Activated CD4-positive, alpha-beta T cell treated with anti-CD3 and anti-CD28 coated beads, Interleukin-2, amount 10 ng/mL, durations not matched to agents 7 days and 5 days (primary cell): ENCODE measurements at regions not wholly inside any gene's neighbourhood (a gene's known extent, or its start where the extent isn't known, plus 50 kb on each side); places are given as distances from the start of the nearest gene placed in this dataset.
"Not testable (repeated sequence)": the region's sequence is repeated elsewhere in the genome, so short reads cannot be mapped to it uniquely, and the experiment has no call there.

ENCODE experiments used
- CTCF ChIA-PET: fragments of 350-600 bp; sonication (Branson Sonifier 250); formaldehyde crosslinking; loops from one replicate; lab custom pipeline; 2021; ENCODE audit warnings: antibody characterized with exemption; lab: Charles Lee
- POLR2A ChIA-PET: fragments of 350-600 bp; sonication (Branson Sonifier 250); formaldehyde crosslinking; loops from one replicate; lab custom pipeline; 2021; ENCODE audit warnings: antibody characterized with exemption; lab: Charles Lee
- DNase-seq: peaks from one replicate; pipeline ENCODE4 v3.0.0-alpha.2; 2020
- H3K27ac Mint-ChIP-seq: one replicate; pipeline ENCODE4 v1.8.0; 2021; ENCODE audit warnings: mild to moderate bottlenecking, moderate library complexity, mixed read lengths
- H3K27me3 Mint-ChIP-seq: one replicate; pipeline ENCODE4 v1.8.0; 2021; ENCODE audit warnings: mixed read lengths
- H3K36me3 Mint-ChIP-seq: one replicate; pipeline ENCODE4 v1.8.0; 2021; ENCODE audit warnings: low read depth, mixed read lengths
- H3K4me1 Mint-ChIP-seq: one replicate; pipeline ENCODE4 v1.8.0; 2021; ENCODE audit warnings: mixed read lengths
- H3K4me3 Mint-ChIP-seq: one replicate; pipeline ENCODE4 v1.8.0; 2021; ENCODE audit warnings: mild to moderate bottlenecking, moderate library complexity, mixed read lengths
- H3K9me3 Mint-ChIP-seq: one replicate; pipeline ENCODE4 v1.8.0; 2021; ENCODE audit warnings: mixed read lengths

DNA sequence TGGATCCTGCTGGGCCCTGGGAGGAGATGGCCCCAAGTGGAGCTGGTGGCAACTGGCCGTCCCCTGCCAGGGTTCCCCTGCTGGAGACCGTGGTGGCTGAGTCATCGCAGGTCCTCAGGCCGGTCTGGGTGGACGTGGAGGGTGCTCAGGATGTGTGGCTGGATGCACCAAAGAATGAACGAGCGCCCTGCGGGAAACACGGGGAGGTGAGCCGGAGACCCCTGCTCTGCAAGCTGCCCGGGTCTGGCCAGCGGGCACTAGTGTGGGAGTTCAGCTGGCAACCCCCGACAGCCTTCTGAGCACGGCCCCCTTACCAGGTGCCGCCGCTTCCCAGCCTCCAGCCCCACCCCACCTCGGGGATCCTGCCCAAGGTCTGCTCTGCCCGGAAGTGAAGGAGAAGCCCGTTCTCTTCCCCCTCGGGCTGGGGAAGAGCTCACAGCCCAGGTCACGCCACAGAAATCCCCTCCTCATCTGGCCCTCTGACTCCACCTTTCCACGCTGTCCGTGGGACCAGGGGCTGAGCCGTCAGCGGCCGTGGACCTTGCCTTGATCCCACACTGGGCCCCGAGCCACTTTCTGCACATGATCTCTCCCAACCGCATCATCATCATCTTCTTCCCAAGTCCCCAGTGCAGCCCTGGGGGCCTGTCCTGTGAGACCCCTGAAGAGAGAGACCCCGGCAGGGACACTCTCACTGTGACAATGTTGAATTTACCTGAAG lies 165.5 kb downstream of the KIF26A start:
- DNase-seq = no peak
- H3K4me1 Mint-ChIP-seq = no peaks in the 10 kb centered on the region
- H3K9me3 Mint-ChIP-seq = peaks cover 3% of the 10 kb centered on the region
- H3K4me3 Mint-ChIP-seq = no peak overlapping the region
- CTCF ChIA-PET = no interaction called here
- no peak overlapping the region for H3K27ac Mint-ChIP-seq
- H3K36me3 Mint-ChIP-seq = no peaks in the 10 kb centered on the region
- POLR2A ChIA-PET = no interaction called here
- H3K27me3 Mint-ChIP-seq = no peaks in the 10 kb centered on the region

DNA sequence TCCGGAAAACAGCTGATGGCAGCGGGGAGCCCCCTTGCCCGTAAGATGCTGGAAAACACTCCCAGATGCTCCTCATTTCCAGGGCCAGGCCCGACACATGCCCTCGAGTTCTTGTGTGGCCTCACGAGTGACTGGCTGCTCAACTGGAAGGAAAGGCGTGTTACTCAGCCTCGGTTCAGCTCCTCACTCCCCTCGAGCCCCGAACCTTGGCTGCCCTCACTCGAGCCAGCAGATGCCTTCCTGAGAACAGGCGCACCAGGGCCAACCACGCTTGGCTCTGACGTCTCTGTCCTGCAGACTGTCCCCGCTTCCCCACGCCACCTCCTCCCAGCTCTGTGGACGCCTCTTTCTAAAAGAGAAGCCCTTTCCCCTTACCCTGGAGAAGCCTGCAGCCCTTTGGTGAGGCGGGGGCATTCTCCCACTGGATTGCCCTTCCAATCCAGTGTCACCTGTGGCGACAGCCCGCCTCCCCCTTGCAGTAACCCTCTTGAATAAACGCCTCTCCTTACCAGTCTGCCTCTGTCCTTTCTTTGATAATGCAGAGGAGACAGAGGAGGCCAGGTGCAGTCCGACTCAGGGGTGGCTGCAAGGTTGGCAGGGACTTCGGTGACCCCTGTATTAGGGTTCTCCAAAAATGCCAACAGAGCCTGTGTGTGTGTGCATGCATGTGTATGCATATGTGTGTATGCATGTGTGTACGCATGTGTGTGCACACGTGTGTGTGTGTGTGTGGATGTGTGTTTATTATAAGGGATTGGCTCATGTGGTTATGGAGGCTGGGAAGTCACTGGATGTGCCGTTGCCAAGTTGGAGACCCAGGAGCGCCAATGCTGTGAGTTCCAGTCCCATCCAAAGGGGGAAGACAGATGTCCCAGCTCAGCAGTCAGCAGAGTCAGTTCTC lies 166.3 kb downstream of the KIF26A start:
- no peaks in the 10 kb centered on the region for H3K36me3 Mint-ChIP-seq
- H3K9me3 Mint-ChIP-seq = peaks cover 3% of the 10 kb centered on the region
- no peak overlapping the region for H3K27ac Mint-ChIP-seq
- ChIA-PET POLR2A (no interaction called here), CTCF (no interaction called here)
- H3K4me3 Mint-ChIP-seq = no peak overlapping the region
- no peak for DNase-seq
- no peaks in the 10 kb centered on the region for H3K4me1 Mint-ChIP-seq
- H3K27me3 Mint-ChIP-seq = no peaks in the 10 kb centered on the region

DNA sequence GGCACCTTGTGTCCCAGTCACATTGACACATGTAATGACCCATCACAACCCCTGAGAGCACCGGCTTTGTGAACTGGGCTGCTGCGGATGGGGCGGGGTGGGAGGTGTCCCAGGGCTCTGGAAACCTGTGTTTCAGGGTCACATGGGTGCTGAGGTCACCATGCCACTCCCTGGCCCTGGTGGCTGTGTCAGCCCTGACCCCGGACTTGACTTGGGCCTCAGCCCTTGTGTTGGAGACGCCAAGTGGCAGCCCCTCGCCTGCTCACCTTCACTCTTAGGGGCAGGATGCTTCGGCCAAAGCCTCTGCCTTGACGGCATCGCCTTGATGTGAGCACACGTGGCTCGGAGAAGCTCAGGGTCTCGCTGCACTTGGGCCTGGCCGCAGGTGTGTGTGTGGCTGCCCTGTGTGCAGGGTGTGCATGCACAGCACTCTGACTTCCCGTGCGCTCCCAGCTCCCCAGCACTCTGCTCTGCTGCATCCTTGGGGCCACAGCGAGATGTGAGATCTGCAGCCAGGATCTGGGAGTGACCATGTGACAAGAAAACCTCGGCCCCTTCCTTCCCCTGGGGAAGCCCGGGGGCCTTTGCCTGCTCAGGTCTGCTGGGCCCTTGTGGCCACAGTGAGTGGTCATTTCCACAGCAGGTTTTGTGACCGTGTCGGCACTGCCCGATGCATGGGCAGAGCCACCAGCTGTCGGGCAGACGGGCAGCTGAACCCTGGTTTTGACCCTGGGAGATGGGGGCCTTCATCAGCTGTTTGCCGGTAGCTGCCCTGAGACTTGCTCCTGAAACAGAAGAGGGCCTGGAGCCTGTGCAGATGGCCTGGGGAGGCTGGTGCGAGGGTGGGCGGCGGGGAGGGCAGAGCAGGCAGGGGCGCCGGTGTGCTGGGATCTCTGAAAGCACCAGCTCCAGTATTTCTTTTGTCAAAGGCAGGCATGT lies 167.4 kb downstream of the KIF26A start:
- Mint-ChIP-seq H3K4me3 (no peak overlapping the region), H3K9me3 (peaks cover 3% of the 10 kb centered on the region), H3K27me3 (no peaks in the 10 kb centered on the region), H3K4me1 (no peaks in the 10 kb centered on the region), H3K27ac (no peak overlapping the region), H3K36me3 (no peaks in the 10 kb centered on the region)
- ChIA-PET POLR2A (no interaction called here), CTCF (no interaction called here)
- no peak for DNase-seq

DNA sequence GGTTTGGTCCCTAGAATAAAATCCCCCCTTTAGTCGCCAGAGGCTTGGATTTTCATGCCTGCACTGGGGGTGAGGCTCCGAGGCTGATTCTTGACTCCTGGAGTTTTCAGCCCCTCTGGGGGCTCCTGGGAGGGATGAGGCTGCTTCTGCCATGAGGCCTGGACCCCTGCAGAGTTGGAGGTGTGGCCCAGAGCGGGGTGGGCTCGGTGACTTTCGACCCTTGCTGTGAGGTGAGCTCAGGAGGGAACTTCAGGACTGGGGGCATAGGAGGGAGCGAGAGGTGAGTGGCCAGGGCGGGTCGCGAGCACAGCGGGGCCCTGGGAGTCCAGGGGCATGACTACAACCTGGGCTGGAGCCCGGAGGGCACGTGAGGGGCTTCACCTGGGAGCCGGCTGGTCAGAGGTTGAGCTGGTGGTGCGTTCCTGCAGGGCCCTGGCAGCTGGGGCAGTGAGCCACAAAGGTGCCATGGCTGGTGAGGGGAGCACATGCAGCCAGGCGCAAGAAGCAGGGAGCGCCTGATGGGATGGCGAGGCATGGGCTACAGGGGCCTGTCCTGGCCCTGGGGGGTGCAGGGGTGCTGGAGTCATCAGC lies 168.2 kb downstream of the KIF26A start:
- Mint-ChIP-seq H3K9me3 (no peaks in the 10 kb centered on the region), H3K4me1 (no peaks in the 10 kb centered on the region), H3K27ac (no peak overlapping the region), H3K4me3 (no peak overlapping the region), H3K36me3 (no peaks in the 10 kb centered on the region), H3K27me3 (no peaks in the 10 kb centered on the region)
- POLR2A ChIA-PET = no interaction called here
- DNase-seq = no peak
- CTCF ChIA-PET = no interaction called here

DNA sequence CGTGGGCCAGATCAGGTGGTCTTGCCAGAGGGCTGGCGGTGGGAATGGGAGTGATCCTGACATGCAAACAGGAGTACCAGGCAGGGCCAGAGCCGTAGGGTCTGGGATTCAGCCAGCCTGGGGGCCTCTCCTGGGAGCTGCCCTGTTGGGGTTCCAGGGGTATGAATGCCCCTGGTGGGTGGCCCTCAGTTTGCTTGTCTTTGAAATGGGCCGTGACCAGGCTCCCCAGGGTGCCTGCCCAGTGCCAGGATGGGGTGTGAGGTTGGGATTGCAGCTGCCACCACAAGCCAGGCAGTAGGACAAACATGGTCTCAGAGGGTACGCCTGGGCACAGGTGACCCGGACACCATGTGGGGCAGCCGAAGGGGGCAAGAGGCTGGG lies 168.8 kb downstream of the KIF26A start:
- Mint-ChIP-seq H3K36me3 (no peaks in the 10 kb centered on the region), H3K27ac (no peak overlapping the region)
- CTCF ChIA-PET = no interaction called here

DNA sequence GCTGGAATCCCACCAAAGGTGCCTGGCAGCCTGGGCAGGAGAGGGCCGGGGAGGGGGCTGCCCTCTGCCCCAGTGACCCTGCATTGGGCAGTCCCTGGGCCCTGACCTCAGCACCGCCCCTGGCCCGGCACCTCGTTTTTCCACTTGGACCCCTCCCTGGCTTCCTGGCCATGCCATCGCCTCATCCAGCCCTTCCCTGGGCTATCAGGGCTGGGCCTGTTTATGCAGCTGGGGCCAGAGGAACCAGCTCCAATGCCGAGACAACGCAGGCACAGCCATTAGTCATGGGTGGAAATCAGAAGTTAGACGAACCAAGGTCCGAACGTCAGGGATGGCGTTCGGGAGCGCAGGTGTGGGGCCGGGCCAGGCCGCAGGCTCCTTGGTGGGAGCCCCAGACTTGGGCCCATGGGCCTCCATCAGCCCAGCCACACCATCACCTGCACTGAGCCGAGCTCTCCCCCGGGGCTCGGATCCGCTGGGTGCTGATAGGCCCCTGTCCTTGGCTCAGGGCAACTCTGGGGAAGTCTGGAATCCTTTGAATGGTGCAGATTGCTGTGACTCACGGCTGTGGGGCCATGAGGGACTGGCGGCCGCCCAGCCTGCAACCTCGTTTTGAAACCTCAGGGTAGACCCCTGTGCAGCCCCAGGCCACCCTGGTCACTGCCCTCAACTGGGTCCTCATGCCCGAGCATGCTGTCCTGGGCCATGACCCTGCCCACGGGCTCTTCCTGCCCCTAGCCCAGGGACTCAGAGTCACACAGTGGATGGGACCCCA lies 169.4 kb downstream of the KIF26A start:
- ChIA-PET CTCF (no interaction called here), POLR2A (no interaction called here)
- no peaks in the 10 kb centered on the region for H3K4me1 Mint-ChIP-seq
- H3K9me3 Mint-ChIP-seq = no peaks in the 10 kb centered on the region
- H3K27me3 Mint-ChIP-seq = no peaks in the 10 kb centered on the region
- no peak overlapping the region for H3K4me3 Mint-ChIP-seq
- H3K36me3 Mint-ChIP-seq = no peaks in the 10 kb centered on the region
- no peak for DNase-seq
- H3K27ac Mint-ChIP-seq = no peak overlapping the region

More for the DNA sequence above, 168.8 kb downstream of the KIF26A start:
- H3K27me3 Mint-ChIP-seq = no peaks in the 10 kb centered on the region
- POLR2A ChIA-PET = no interaction called here
- DNase-seq = no peak
- H3K4me3 Mint-ChIP-seq = no peak overlapping the region
- no peaks in the 10 kb centered on the region for H3K4me1 Mint-ChIP-seq
- no peaks in the 10 kb centered on the region for H3K9me3 Mint-ChIP-seq

DNA sequence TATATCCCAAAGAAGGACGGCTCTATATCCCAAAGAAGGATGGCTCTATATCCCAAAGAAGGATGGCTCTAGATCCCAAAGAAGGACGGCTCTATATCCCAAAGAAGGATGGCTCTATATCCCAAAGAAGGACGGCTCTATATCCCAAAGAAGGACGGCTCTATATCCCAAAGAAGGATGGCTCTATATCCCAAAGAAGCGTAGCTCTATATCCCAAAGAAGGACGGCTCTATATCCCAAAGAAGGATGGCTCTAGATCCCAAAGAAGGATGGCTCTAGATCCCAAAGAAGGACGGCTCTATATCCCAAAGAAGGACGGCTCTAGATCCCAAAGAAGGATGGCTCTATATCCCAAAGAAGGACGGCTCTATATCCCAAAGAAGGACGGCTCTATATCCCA lies 170.1 kb downstream of the KIF26A start:
- POLR2A ChIA-PET, CTCF ChIA-PET, H3K36me3 Mint-ChIP-seq, H3K27me3 Mint-ChIP-seq, H3K4me3 Mint-ChIP-seq, H3K9me3 Mint-ChIP-seq, H3K27ac Mint-ChIP-seq, H3K4me1 Mint-ChIP-seq, DNase-seq: not testable (repeated sequence)

DNA sequence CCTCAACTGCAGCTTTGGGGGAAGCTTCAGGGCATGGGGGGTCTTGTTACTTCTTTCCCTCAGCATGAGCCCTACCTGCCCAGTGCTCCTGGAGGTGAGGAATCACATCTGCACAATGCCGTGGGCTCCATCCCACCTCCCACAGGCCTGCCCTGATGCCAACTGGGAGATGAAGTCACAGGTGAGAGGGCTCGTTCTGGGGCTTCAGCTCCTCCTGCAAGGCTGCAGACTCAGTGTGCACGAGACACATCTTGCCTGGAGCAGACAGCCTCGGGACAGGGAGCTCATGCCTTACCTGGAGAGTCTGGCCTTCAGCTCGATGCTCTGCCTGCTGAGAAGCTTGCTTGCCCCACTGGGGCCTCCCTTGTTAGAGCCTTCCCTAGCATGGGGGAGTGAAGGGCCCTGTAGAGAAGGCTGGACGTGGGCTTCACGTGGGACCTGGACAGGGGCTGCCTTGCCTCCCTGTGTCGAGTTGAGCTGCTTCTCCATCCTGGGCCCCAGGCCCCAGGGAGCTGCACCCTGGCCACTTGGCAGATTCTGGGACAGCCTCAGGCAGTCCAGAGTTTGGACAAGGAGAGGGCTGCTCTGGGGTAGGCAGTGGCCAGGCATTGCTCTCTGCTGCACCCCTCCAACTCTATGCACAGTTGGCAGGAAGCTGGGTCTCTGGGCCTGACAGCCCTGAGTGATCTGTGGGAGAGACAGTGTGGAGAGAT lies 171.4 kb downstream of the KIF26A start:
- no peak for DNase-seq

DNA sequence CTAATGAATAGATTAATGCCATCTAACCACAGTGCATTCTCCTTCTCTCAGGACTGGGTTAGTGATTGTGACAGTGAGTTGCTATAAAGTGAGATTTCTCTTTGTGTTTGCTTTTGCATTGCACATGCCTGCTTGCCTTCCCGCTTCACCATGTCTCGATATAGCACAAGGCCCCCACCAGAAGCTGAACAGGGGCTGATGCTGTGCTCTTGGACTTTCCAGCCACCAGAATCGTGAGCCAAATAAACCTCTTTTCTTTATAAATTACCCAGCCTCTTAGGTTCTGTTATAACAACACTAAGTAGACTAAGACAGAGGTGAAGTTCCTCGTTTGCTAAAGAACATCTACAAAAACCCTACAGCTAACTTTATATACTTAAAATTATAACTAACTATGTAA lies 173.0 kb downstream of the KIF26A start:
- Mint-ChIP-seq H3K27me3 (no peaks in the 10 kb centered on the region), H3K36me3 (no peaks in the 10 kb centered on the region), H3K27ac (no peak overlapping the region), H3K4me1 (no peaks in the 10 kb centered on the region), H3K4me3 (no peak overlapping the region), H3K9me3 (no peaks in the 10 kb centered on the region)
- POLR2A ChIA-PET = no interaction called here
- CTCF ChIA-PET = no interaction called here
- DNase-seq = no peak

More for the DNA sequence above, 171.4 kb downstream of the KIF26A start:
- Mint-ChIP-seq H3K9me3 (no peaks in the 10 kb centered on the region), H3K4me3 (no peak overlapping the region), H3K36me3 (no peaks in the 10 kb centered on the region), H3K27me3 (no peaks in the 10 kb centered on the region), H3K4me1 (no peaks in the 10 kb centered on the region), H3K27ac (no peak overlapping the region)
- POLR2A ChIA-PET = interaction anchor here (0.7 kb wide), 1 partner anchor 255 kb away, joined by 3 read pairs; no protein-coding TSS in a partner anchor
- CTCF ChIA-PET = no interaction called here

DNA sequence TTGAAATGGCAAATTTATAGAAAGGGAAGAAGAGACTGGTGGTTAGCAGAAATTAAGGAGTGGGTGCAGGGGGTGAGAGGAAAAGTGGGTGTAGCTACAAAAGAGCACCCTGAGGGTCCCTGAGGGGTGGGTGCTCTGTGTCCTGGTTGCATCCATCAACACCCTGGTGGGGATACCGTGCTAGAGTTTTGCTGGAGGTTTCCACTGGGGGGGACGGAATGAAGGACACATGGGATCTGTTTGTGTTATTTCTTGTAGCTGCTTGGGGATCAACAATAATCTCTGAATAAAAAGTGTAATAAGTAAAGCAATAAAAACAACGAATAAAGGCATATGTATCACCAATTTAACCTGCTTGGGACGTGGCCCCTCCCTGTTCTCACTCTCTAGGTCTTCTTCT lies 175.3 kb downstream of the KIF26A start:
- Mint-ChIP-seq H3K27me3 (no peaks in the 10 kb centered on the region), H3K4me1 (no peaks in the 10 kb centered on the region), H3K4me3 (no peak overlapping the region), H3K9me3 (no peaks in the 10 kb centered on the region), H3K36me3 (no peaks in the 10 kb centered on the region), H3K27ac (no peak overlapping the region)
- no peak for DNase-seq
- ChIA-PET POLR2A (no interaction called here), CTCF (no interaction called here)

DNA sequence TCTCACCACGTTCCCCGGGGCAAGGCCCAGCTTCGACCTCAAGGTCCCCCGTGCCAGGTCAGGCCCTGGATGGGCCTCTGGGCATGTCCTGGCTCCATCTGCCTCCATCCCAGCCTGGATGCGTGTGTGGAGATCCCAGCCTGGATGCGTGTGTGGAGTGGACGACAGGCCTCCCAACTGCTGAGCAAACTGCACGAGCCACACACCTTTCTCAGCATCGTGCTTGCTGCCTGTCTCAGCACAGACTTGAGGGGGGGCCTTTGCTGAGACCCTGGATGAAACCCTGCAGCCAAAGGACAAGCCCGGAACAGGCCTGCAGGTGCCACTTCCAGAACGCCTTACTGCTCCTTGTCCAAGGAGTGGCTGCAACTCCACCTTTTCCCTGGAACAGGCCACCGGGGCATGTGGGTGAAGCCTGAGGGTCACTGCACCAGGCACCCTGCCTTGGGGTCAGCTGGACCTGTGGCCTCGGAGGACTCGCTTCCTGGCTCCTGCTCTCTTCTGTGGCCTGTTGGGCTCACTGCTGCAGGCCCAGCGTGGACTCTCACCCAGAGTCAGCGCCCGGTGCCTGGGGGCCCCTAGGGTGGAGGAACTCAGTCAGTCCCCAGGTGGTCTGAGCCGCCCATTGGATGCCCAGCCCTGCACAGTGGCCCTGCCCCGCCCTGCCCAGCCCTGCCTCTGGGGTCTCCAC lies 176.0 kb downstream of the KIF26A start:
- Mint-ChIP-seq H3K27ac (no peak overlapping the region), H3K27me3 (no peaks in the 10 kb centered on the region), H3K4me1 (no peaks in the 10 kb centered on the region), H3K4me3 (no peak overlapping the region), H3K36me3 (no peaks in the 10 kb centered on the region), H3K9me3 (no peaks in the 10 kb centered on the region)
- ChIA-PET CTCF (no interaction called here), POLR2A (no interaction called here)
- no peak for DNase-seq
